Mesodermal cell (in vitro differentiated cells): ENCODE measurements at regions not wholly inside any gene's neighbourhood (a gene's known extent, or its start where the extent isn't known, plus 50 kb on each side); places are given as distances from the start of the nearest gene placed in this dataset.
"Not testable (repeated sequence)": the region's sequence is repeated elsewhere in the genome, so short reads cannot be mapped to it uniquely, and the experiment has no call there.

ENCODE experiments used
- H3K27ac ChIP-seq: 2 replicates; pipeline ENCODE4 v1.7.0; 2013; ENCODE audit warnings: mild to moderate bottlenecking, low read depth, low read length, moderate library complexity; ENCODE audit not compliant: severe bottlenecking
- H3K36me3 ChIP-seq: 2 replicates; pipeline ENCODE4 v1.7.1; 2013; ENCODE audit warnings: mild to moderate bottlenecking, low read length, moderate library complexity; ENCODE audit not compliant: control insufficient read depth, insufficient read depth
- H3K4me1 ChIP-seq: one replicate; pipeline ENCODE4 v1.7.1; 2013; ENCODE audit warnings: mild to moderate bottlenecking, low read length; ENCODE audit not compliant: insufficient read depth, control insufficient read depth, poor library complexity, severe bottlenecking
- H3K4me3 ChIP-seq: 2 replicates; pipeline ENCODE4 v1.7.0; 2013; ENCODE audit warnings: low read length, control low read depth, mild to moderate bottlenecking; ENCODE audit not compliant: insufficient read depth, poor library complexity, severe bottlenecking; ENCODE audit errors: extremely low read depth
- H3K9me3 ChIP-seq: 2 replicates; pipeline ENCODE4 v1.7.1; 2013; ENCODE audit warnings: mild to moderate bottlenecking, low read length, moderate library complexity; ENCODE audit not compliant: control insufficient read depth
- WGBS, 2 experiments: methylation state at CpG; one replicate each; pipeline ENCODE4 v1.1.5; 2013; ENCODE audit warnings: missing lambda C conversion rate in 2 of 2; ENCODE audit not compliant: insufficient coverage in 2 of 2; 5-methylcytosine and 5-hydroxymethylcytosine counted together

DNA sequence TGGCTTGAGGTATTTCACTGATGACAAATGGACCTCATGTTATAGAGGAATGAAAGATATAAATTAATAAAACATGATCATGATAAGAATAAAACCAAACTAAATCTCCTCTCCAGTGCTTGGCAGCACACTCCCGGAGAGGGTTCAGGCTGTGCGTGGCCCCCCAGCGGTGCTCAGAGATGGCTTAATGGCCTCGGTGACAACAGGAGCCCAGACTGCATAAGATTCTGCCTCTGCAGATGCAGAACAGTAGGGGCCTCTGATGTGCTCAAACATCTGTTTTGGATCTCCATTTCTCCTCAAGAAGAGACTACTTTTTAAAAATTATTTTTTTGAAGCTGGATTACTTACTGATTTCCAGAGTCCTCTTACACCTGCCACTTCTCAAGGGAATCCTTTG is 67.0 kb upstream of the CHD6 start:
- 73 to 79% methylated on average over 3 to 4 of the region's 4 CpGs for WGBS, 2 experiments
- not testable (repeated sequence) for H3K4me3 ChIP-seq, H3K36me3 ChIP-seq, H3K4me1 ChIP-seq, H3K9me3 ChIP-seq, H3K27ac ChIP-seq

DNA sequence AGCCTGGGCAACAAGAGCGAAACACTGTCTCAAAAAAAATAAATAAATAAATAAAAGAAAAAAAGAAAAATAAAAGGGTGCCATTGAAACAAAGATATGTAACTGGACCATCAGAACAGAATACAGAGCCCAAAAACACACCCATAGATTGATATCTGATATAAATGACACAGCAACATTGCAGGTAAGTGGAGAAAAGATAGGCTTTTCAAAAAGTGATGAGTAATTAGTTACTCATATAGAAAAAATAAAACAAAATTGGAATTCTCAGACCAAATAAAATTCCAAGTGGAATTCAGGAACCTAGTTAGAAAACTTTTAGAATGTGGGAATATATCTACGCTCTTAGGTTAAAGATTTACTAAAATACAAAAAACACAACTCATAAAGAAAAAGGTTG is 60.6 kb upstream of the CHD6 start:
- no peaks in the 10 kb centered on the region for H3K4me1 ChIP-seq
- no peaks in the 10 kb centered on the region for H3K9me3 ChIP-seq
- H3K27ac ChIP-seq = no peak overlapping the region
- no peak overlapping the region for H3K4me3 ChIP-seq
- no peaks in the 10 kb centered on the region for H3K36me3 ChIP-seq
- WGBS, 2 experiments = no CpG with 5 or more reads among the region's 2 CpGs

DNA sequence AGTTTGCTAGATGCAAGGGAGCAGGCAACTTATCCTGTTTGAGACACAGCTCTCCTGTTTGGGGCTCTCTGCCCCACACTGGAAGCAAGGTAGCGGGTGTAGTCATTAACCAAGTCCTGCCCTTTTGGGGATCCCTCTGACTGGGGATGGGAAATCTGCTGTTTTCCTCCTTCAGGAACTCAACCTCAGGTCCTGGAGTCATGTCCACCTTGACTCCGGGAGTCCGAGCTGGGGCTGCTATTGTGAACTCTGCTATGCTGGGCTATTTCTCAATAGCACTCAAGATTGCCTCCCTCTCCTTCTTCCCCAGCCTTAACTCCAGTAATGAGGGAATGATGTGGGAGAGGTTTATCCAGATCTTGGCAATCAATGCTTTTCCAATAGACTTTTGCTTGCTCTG is 54.1 kb upstream of the CHD6 start:
- Histone ChIP-seq H3K4me1 (no peaks in the 10 kb centered on the region), H3K36me3 (no peaks in the 10 kb centered on the region), H3K27ac (no peak overlapping the region), H3K9me3 (no peaks in the 10 kb centered on the region), H3K4me3 (no peak overlapping the region)
- 100% methylated on average over 1 of the region's 3 CpGs; no CpG with 5 or more reads in 1 of the 2 experiments for WGBS, 2 experiments

DNA sequence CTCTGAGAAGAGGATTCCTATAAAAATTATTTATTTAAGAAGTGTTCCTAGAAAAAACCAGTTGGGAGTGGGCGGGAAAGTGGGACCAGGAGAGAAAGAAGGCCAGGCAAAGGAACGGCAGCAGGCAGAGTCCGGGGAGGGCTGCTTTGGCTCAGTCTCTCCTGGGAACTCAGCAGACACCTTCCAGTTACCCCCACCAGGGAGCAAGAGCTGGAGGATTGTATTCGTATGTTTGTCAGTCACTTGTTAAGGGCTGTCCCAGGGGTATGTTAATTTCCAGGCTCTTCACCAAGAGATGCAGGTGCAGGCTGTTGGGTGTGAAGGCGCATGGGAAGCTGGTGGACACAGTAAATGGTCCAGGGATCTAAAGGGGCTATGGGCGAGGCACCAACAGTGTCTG is 53.0 kb upstream of the CHD6 start:
- Histone ChIP-seq H3K4me1 (no peaks in the 10 kb centered on the region), H3K4me3 (no peak overlapping the region), H3K36me3 (no peaks in the 10 kb centered on the region), H3K9me3 (no peaks in the 10 kb centered on the region), H3K27ac (no peak overlapping the region)
- WGBS, 2 experiments = 83 to 91% methylated on average over 3 to 5 of the region's 6 CpGs

DNA sequence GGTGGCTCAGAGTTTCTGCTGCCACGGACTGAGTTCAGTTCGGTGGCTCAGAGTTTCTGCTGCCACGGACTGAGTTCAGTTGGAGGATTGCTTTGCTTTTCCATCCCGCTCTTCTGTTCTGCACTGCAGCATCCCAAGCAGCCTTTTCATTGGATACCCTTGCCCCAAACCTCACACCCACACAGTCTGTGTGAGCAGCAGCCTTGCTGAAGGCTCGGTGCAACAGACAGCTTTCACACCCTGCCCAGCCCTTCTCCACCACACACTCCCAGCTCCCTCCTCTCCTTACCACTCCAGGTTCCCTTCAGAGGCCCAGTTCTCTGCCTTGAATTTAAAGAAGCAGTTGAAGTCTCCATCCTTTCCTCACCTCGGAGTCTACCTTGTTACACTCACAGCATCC is 52.5 kb upstream of the CHD6 start:
- WGBS, 2 experiments = 72 to 83% methylated on average over 6 of the region's 6 CpGs
- Histone ChIP-seq H3K4me3 (no peak overlapping the region), H3K27ac (no peak overlapping the region), H3K36me3 (no peaks in the 10 kb centered on the region), H3K9me3 (no peaks in the 10 kb centered on the region), H3K4me1 (no peaks in the 10 kb centered on the region)

DNA sequence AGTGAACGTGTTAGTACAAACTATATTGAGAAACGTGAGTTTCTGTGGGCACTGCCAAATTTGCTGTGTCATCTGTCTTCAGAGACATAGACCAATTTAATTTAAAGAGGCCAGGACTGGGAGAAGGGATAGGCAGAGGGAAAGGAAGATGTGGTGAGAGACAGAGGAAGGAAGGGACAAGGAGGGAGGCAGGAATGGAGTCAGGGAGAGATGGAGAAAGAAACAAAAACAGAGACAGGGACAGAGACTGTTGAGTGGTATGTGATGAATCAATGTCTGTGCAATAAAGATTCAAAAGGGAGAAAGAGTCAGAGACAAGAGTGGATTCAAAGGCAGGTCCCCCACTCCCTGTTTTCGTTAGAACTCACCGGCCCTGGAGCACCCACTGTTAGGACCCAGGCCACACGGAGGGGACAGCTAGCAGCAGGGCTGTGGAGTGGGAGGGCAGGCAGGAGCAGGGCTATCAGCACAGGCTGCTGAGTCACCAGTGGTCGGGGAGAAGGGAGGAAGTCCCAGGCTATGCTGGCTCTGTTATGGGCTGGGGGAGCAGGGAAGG is 51.6 kb upstream of the CHD6 start:
- Histone ChIP-seq H3K27ac (peak overlapping the region; percentile 13), H3K4me1 (no peaks in the 10 kb centered on the region), H3K36me3 (no peaks in the 10 kb centered on the region), H3K4me3 (no peak overlapping the region), H3K9me3 (no peaks in the 10 kb centered on the region)
- WGBS, 2 experiments = 53 to 62% methylated on average over 5 to 6 of the region's 6 CpGs

DNA sequence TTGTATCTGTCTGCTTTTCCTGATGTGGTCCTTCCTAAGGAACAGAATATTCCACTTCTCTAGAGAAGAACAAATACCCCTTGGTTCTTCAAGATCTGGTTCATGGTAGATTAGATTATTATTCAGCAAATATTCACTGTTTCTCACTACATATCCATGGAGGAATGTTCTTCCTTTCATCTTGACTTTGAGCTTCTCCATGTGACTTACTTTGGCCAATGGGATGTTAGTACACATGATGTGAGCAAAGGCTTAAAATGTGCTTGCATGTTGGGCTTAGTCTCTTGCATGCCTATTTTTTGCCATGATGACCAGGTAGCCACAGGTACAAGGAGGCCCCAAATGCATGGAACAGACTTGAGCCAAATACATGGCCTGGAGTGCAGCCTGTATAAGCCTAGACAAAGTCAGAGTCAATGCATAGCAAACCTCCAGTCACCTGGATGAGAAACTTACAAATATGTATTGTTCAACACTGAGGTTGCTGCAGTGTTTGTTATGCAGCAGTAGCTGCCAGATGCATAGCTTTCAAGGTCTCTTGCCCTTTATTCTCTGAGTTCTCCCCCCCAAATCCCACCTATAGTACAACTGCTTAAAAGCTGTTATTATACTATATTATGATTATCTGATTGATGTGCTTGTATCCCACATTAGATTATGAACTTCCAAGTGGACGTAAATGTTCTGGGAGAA is 50.0 kb upstream of the CHD6 start:
- H3K36me3 ChIP-seq = no peaks in the 10 kb centered on the region
- H3K4me1 ChIP-seq = no peaks in the 10 kb centered on the region
- H3K9me3 ChIP-seq = no peaks in the 10 kb centered on the region
- no CpG with 5 or more reads among the region's 1 CpG for WGBS, 2 experiments
- no peak overlapping the region for H3K27ac ChIP-seq
- no peak overlapping the region for H3K4me3 ChIP-seq
